GM19328 (cell line): ENCODE measurements at regions not wholly inside any gene's neighbourhood (a gene's known extent, or its start where the extent isn't known, plus 50 kb on each side); places are given as distances from the start of the nearest gene placed in this dataset.

Source experiments
- ATAC-seq: cut with Tn5 transposase; IDR thresholded peaks from one replicate; pipeline ENCODE4 v1.9.1; 2021; ENCODE audit warnings: mild to moderate bottlenecking, moderate library complexity; ENCODE audit not compliant: unreplicated experiment

DNA sequence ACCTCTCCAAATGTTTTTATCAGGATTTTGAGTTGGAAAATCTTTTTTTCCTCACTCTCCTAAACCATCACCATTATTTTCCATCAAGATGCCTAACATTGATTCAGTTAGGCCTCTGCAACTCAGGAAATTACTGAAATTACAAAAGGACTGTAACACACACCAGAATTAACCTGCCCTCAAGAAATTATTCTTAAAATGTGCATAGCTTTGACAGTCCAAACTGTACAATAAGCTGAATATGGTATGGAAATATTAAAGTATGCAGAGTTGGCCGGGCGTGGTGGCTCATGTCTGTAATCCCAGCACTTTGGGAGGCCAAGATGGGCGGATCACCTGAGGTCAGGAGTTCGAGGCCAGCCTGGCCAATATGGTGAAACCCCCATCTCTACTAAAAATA, 50.2 kb upstream of the PHLPP1 start:
- no peak for ATAC-seq
